Fibroblast of villous mesenchyme (primary cell): ENCODE measurements at regions not wholly inside any gene's neighbourhood (a gene's known extent, or its start where the extent isn't known, plus 50 kb on each side); places are given as distances from the start of the nearest gene placed in this dataset.

Experiments
- DNase-seq: peaks from one replicate; pipeline ENCODE4 v3.0.0-alpha.2; 2010; ENCODE audit warnings: low read depth
- H3K4me3 ChIP-seq: 2 replicates; pipeline ENCODE4 v1.5.1; 2011; ENCODE audit warnings: low read depth, mild to moderate bottlenecking, low read length
- CTCF ChIP-seq: IDR thresholded peaks from 2 replicates; pipeline ENCODE4 v1.5.1; 2012; ENCODE audit warnings: low read depth, mild to moderate bottlenecking, low read length; ENCODE audit not compliant: insufficient read depth

GRCh38 chr12:86666316-86666715 is 410.1 kb upstream of the MGAT4C start:
- peak; percentile 25 for DNase-seq
- H3K4me3 ChIP-seq = no peak overlapping the region
- TF ChIP-seq CTCF = no peak

- no peak for TF ChIP-seq CTCF
- peak; percentile 9 for DNase-seq
- no peak overlapping the region for H3K4me3 ChIP-seq
These were observed 407.5 kb upstream of the MGAT4C start for GRCh38 chr12:86663716-86664115.

- TF ChIP-seq CTCF = no peak
- DNase-seq = no peak
- H3K4me3 ChIP-seq = no peak overlapping the region
These were observed 407.0 kb upstream of the MGAT4C start for GRCh38 chr12:86663173-86663572.

GRCh38 chr12:86662464-86662863 is 406.3 kb upstream of the MGAT4C start:
- no peak for DNase-seq
- no peak for TF ChIP-seq CTCF

GRCh38 chr12:86660488-86661147 is 404.4 kb upstream of the MGAT4C start:
- no peak for TF ChIP-seq CTCF
- H3K4me3 ChIP-seq = no peak overlapping the region
- DNase-seq = peak; percentile 43

More at GRCh38 chr12:86662464-86662863, 406.3 kb upstream of the MGAT4C start:
- no peak overlapping the region for H3K4me3 ChIP-seq

- no peak for TF ChIP-seq CTCF
- H3K4me3 ChIP-seq = no peak overlapping the region
- DNase-seq = no peak
These were observed 403.8 kb upstream of the MGAT4C start for GRCh38 chr12:86659985-86660384.

- no peak overlapping the region for H3K4me3 ChIP-seq
- DNase-seq = no peak
- no peak for TF ChIP-seq CTCF
These were observed 402.1 kb upstream of the MGAT4C start for GRCh38 chr12:86658303-86658702.
